ENCODE measurements at regions not wholly inside any gene's neighbourhood (a gene's known extent, or its start where the extent isn't known, plus 50 kb on each side); places are given as distances from the start of the nearest gene placed in this dataset.
"Not testable (repeated sequence)": the region's sequence is repeated elsewhere in the genome, so short reads cannot be mapped to it uniquely, and the experiment has no call there.

DNA sequence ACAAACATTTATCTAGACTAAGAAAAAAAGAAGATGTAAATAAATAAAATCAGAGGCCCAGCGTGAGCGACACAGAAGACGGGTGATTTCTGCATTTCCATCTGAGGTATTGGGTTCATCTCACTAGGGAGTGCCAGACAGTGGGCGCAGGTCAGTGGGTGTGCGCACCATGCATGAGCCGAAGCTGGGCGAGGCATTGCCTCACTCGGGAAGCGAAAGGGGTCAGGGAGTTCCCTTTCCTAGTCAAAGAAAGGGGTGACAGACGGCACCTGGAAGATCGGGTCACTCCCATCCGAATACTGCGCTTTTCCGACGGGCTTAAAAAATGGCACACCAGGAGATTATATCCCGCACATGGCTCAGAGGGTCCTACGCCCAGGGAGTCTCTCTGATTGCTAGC is 79.5 kb upstream of the ABCD2 start:
- H3K9me3 ChIP-seq (ENCODE audit: low read length); H3K4me2 ChIP-seq (ENCODE audit: low read length); H2AFZ ChIP-seq (ENCODE audit: low read length); H4K20me1 ChIP-seq (ENCODE audit: insufficient read depth, low read length); H3K4me3 ChIP-seq (ENCODE audit: low read depth, low read length, poor library complexity, severe bottlenecking); H3K9ac ChIP-seq (ENCODE audit: low read length); H3K27ac ChIP-seq (ENCODE audit: low read depth, low read length, poor library complexity, severe bottlenecking); H3K79me2 ChIP-seq (ENCODE audit: insufficient read depth, low read length); H3K27me3 ChIP-seq (ENCODE audit: insufficient read depth, low read length); H3K4me1 ChIP-seq (ENCODE audit: insufficient read depth, low read length, severe bottlenecking); H3F3A ChIP-seq (ENCODE audit: insufficient read depth, low read length); H3K36me3 ChIP-seq (ENCODE audit: insufficient read depth, low read length); H3K9me2 ChIP-seq (ENCODE audit: low read depth, low read length): not testable (repeated sequence)

DNA sequence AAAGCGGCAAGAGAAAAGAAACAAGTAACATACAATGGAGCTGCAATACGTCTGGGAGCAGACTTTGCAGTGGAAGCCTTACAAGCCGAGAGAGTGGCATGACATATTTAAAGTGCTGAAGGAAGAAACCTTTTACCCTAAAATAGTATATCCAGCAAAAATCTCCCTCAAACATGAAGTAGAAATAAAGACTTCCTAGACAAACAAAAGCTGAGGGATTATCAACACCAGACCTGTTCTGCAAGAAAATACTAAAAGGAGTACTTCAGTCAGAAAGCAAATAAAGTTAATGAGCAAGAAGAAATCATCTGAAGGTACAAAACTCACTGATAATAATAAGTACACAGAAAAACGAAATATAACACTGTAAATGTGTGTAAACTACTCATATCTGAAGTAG is 77.5 kb upstream of the ABCD2 start:
- H3K9me2 ChIP-seq (ENCODE audit: low read depth, low read length) = no peaks in the 10 kb centered on the region
- TF ChIP-seq, protein P1, sequence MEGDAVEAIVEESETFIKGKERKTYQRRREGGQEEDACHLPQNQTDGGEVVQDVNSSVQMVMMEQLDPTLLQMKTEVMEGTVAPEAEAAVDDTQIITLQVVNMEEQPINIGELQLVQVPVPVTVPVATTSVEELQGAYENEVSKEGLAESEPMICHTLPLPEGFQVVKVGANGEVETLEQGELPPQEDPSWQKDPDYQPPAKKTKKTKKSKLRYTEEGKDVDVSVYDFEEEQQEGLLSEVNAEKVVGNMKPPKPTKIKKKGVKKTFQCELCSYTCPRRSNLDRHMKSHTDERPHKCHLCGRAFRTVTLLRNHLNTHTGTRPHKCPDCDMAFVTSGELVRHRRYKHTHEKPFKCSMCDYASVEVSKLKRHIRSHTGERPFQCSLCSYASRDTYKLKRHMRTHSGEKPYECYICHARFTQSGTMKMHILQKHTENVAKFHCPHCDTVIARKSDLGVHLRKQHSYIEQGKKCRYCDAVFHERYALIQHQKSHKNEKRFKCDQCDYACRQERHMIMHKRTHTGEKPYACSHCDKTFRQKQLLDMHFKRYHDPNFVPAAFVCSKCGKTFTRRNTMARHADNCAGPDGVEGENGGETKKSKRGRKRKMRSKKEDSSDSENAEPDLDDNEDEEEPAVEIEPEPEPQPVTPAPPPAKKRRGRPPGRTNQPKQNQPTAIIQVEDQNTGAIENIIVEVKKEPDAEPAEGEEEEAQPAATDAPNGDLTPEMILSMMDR (IDR thresholded peaks at IDR 0.05; ENCODE audit: low read length) = no peak
- no peak for TF ChIP-seq EZH2 (IDR thresholded peaks at IDR 0.05; ENCODE audit: borderline replicate concordance, low read length)
- no peaks in the 10 kb centered on the region for H3K4me1 ChIP-seq (ENCODE audit: insufficient read depth, low read length, severe bottlenecking)
- no peaks in the 10 kb centered on the region for H3K79me2 ChIP-seq (ENCODE audit: insufficient read depth, low read length)
- H4K20me1 ChIP-seq (ENCODE audit: insufficient read depth, low read length) = no peaks in the 10 kb centered on the region
- H3K27ac ChIP-seq (ENCODE audit: low read depth, low read length, poor library complexity, severe bottlenecking) = no peak overlapping the region
- no peak overlapping the region for H3K4me3 ChIP-seq (ENCODE audit: low read depth, low read length, poor library complexity, severe bottlenecking)
- H3K27me3 ChIP-seq (ENCODE audit: insufficient read depth, low read length) = no peaks in the 10 kb centered on the region
- no peaks in the 10 kb centered on the region for H3K9me3 ChIP-seq (ENCODE audit: low read length)
- H3K4me2 ChIP-seq (ENCODE audit: low read length) = no peak overlapping the region
- no peak overlapping the region for H2AFZ ChIP-seq (ENCODE audit: low read length)
- no peaks in the 10 kb centered on the region for H3F3A ChIP-seq (ENCODE audit: insufficient read depth, low read length)
- no peaks in the 10 kb centered on the region for H3K36me3 ChIP-seq (ENCODE audit: insufficient read depth, low read length)
- no peak overlapping the region for H3K9ac ChIP-seq (ENCODE audit: low read length)

DNA sequence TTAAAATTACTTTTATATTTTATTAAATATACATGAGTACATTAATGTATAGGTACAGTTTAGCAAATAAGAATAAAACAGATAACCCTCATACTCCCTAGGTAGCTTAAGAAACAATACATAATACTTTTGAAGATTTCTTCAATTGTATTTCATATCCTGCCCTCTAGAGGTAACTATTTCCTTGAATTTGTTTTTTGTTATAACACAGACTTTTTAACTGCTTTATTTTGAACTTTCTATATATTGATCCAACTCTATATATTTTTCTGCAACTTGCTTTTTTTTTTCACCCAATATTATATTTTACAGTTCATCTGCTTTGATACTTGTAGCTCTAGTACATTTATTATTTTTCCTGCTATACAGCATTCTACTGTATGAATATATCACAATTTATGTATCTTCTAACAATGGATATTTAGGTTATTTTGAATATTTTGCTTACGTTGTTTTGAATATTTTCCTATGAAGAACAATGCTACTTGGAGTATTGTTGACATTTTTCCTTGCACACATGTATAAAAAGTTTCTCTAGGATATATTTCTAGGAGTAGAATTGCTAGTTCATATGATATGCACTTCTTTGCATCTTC is 72.8 kb upstream of the ABCD2 start:
- H3F3A ChIP-seq (ENCODE audit: insufficient read depth, low read length) = no peaks in the 10 kb centered on the region
- H3K4me2 ChIP-seq (ENCODE audit: low read length) = no peak overlapping the region
- H3K9ac ChIP-seq (ENCODE audit: low read length) = no peak overlapping the region
- no peaks in the 10 kb centered on the region for H3K79me2 ChIP-seq (ENCODE audit: insufficient read depth, low read length)
- H2AFZ ChIP-seq (ENCODE audit: low read length) = no peak overlapping the region
- no peak overlapping the region for H3K27ac ChIP-seq (ENCODE audit: low read depth, low read length, poor library complexity, severe bottlenecking)
- no peaks in the 10 kb centered on the region for H3K27me3 ChIP-seq (ENCODE audit: insufficient read depth, low read length)
- H3K4me3 ChIP-seq (ENCODE audit: low read depth, low read length, poor library complexity, severe bottlenecking) = no peak overlapping the region
- no peaks in the 10 kb centered on the region for H3K4me1 ChIP-seq (ENCODE audit: insufficient read depth, low read length, severe bottlenecking)
- H4K20me1 ChIP-seq (ENCODE audit: insufficient read depth, low read length) = no peaks in the 10 kb centered on the region
- H3K9me2 ChIP-seq (ENCODE audit: low read depth, low read length) = no peaks in the 10 kb centered on the region
- no peaks in the 10 kb centered on the region for H3K9me3 ChIP-seq (ENCODE audit: low read length)
- no peak for TF ChIP-seq EZH2 (IDR thresholded peaks at IDR 0.05; ENCODE audit: borderline replicate concordance, low read length)
- TF ChIP-seq, protein P1 (IDR thresholded peaks at IDR 0.05; ENCODE audit: low read length) = peak; percentile 45
- no peaks in the 10 kb centered on the region for H3K36me3 ChIP-seq (ENCODE audit: insufficient read depth, low read length)

All from OCI-LY1 (cell line).